ENCODE measurements at regions not wholly inside any gene's neighbourhood (a gene's known extent, or its start where the extent isn't known, plus 50 kb on each side); places are given as distances from the start of the nearest gene placed in this dataset.

- Histone ChIP-seq H3K4me1 (no peaks in the 10 kb centered on the region), H3K9me3 (peaks cover 0 to 8% (median 0%) of the 10 kb centered on the region in 4 donors), H3K4me3 (no peak overlapping the region), H3K27me3 (no peaks in the 10 kb centered on the region), H3K27ac (no peak overlapping the region), H3K36me3 (no peaks in the 10 kb centered on the region)
- no peak for DNase-seq
- WGBS, 5 donors: 68 to 86% (median 78%) methylated on average over 2 of the region's 2 CpGs
- intact Hi-C loops (cut with DNase I; ENCODE audit: low total_unique reads): no loop called here
- TF ChIP-seq CTCF (IDR thresholded peaks at IDR 0.05) (no peak), EP300 (IDR thresholded peaks at IDR 0.05) (no peak), POLR2AphosphoS5 (IDR thresholded peaks at IDR 0.05) (no peak), POLR2A (IDR thresholded peaks at IDR 0.05) (no peak)
Measured at GRCh38 chr16:80454802-80455201, 86.0 kb upstream of the DYNLRB2 start.

- WGBS, 5 donors: 74 to 83% (median 76%) methylated on average over 8 of the region's 8 CpGs
- H3K27ac ChIP-seq: no peak overlapping the region
Measured at GRCh38 chr16:80449392-80449791, 91.4 kb upstream of the DYNLRB2 start.

GRCh38 chr16:80447241-80447640 lies 93.6 kb upstream of the DYNLRB2 start:
- H3K4me1 ChIP-seq: no peaks in the 10 kb centered on the region
- no peak for TF ChIP-seq CTCF (IDR thresholded peaks at IDR 0.05)
- no peak for TF ChIP-seq POLR2A (IDR thresholded peaks at IDR 0.05)
- TF ChIP-seq EP300 (IDR thresholded peaks at IDR 0.05): no peak
- no peak for TF ChIP-seq POLR2AphosphoS5 (IDR thresholded peaks at IDR 0.05)
- H3K9me3 ChIP-seq: peaks cover 0 to 8% (median 0%) of the 10 kb centered on the region in 4 donors
- intact Hi-C loops (cut with DNase I; ENCODE audit: low total_unique reads): no loop called here
- peak in 1 of 2 donors; percentile 30 for DNase-seq
- WGBS, 5 donors: 77 to 88% (median 86%) methylated on average over 5 of the region's 5 CpGs
- H3K27me3 ChIP-seq: no peaks in the 10 kb centered on the region
- no peak overlapping the region for H3K4me3 ChIP-seq
- H3K36me3 ChIP-seq: no peaks in the 10 kb centered on the region
- H3K27ac ChIP-seq: no peak overlapping the region

More at GRCh38 chr16:80449392-80449791, 91.4 kb upstream of the DYNLRB2 start:
- intact Hi-C loops (cut with DNase I; ENCODE audit: low total_unique reads): no loop called here
- TF ChIP-seq POLR2A (IDR thresholded peaks at IDR 0.05): no peak
- no peak for TF ChIP-seq EP300 (IDR thresholded peaks at IDR 0.05)
- TF ChIP-seq CTCF (IDR thresholded peaks at IDR 0.05): no peak
- TF ChIP-seq POLR2AphosphoS5 (IDR thresholded peaks at IDR 0.05): no peak
- Histone ChIP-seq H3K36me3 (no peaks in the 10 kb centered on the region), H3K27me3 (no peaks in the 10 kb centered on the region), H3K4me1 (no peaks in the 10 kb centered on the region), H3K4me3 (no peak overlapping the region), H3K9me3 (peaks cover 0 to 8% (median 0%) of the 10 kb centered on the region in 4 donors)
- DNase-seq: no peak

- Histone ChIP-seq H3K9me3 (no peaks in the 10 kb centered on the region), H3K27ac (no peak overlapping the region), H3K4me3 (no peak overlapping the region), H3K4me1 (no peaks in the 10 kb centered on the region), H3K27me3 (no peaks in the 10 kb centered on the region), H3K36me3 (no peaks in the 10 kb centered on the region)
- 67 to 75% (median 74%) methylated on average over 5 of the region's 5 CpGs for WGBS, 5 donors
- TF ChIP-seq CTCF (IDR thresholded peaks at IDR 0.05) (no peak), POLR2AphosphoS5 (IDR thresholded peaks at IDR 0.05) (no peak), POLR2A (IDR thresholded peaks at IDR 0.05) (no peak), EP300 (IDR thresholded peaks at IDR 0.05) (no peak)
- no peak for DNase-seq
- intact Hi-C loops (cut with DNase I; ENCODE audit: low total_unique reads): no loop called here
Measured at GRCh38 chr16:80442779-80443178, 98.0 kb upstream of the DYNLRB2 start.
